Choroid plexus epithelial cell (primary cell): ENCODE measurements at regions not wholly inside any gene's neighbourhood (a gene's known extent, or its start where the extent isn't known, plus 50 kb on each side); places are given as distances from the start of the nearest gene placed in this dataset.

Experiments
- DNase-seq: peaks from one replicate; pipeline ENCODE4 v3.0.0-alpha.2; 2010; ENCODE audit warnings: low read depth
- H3K4me3 ChIP-seq: 2 replicates; pipeline ENCODE4 v1.5.1; 2011; ENCODE audit warnings: low read depth, mild to moderate bottlenecking, control low read depth, low read length, moderate library complexity
- CTCF ChIP-seq: conservative IDR thresholded peaks from 2 replicates; pipeline ENCODE4 v1.5.1; 2011; ENCODE audit warnings: low read depth, mild to moderate bottlenecking, control low read depth, inconsistent platforms, low read length, moderate library complexity

GRCh38 chr9:91073049-91073810, 271.6 kb downstream of the SYK start:
- TF ChIP-seq CTCF, result no peak
- no peak overlapping the region for H3K4me3 ChIP-seq
- DNase-seq, result no peak

GRCh38 chr9:91073811-91074771, 272.5 kb downstream of the SYK start:
- no peak for DNase-seq
- TF ChIP-seq CTCF, result no peak

GRCh38 chr9:91074866-91075265, 273.2 kb downstream of the SYK start:
- TF ChIP-seq CTCF, result no peak
- peak; percentile 80 for DNase-seq
- H3K4me3 ChIP-seq, result no peak overlapping the region

More at GRCh38 chr9:91073811-91074771, 272.5 kb downstream of the SYK start:
- H3K4me3 ChIP-seq, result no peak overlapping the region

DNA sequence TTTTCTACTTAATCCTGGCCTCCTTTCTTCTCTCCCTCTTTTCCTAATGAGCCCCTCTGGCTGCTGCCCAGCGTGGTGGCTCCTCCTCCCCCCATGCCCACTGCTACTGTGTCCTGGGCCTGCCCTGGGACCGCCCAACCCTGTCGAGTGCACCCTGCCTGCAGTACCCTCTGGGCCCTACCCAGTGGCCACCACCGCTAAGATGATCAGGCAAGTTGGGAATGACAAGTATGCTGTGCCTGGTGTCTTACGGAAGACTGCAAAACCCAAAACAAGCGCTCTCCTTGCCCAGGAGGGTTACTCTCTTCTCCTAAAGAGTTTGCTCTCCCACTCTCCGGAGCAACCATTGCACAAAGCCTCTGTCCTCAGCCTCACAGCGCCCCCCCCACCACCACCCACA, 273.7 kb downstream of the SYK start:
- peak; percentile 37 for DNase-seq
- no peak overlapping the region for H3K4me3 ChIP-seq
- no peak for TF ChIP-seq CTCF

GRCh38 chr9:91077624-91078368, 276.2 kb downstream of the SYK start:
- no peak for TF ChIP-seq CTCF
- DNase-seq, result peak; percentile 62

DNA sequence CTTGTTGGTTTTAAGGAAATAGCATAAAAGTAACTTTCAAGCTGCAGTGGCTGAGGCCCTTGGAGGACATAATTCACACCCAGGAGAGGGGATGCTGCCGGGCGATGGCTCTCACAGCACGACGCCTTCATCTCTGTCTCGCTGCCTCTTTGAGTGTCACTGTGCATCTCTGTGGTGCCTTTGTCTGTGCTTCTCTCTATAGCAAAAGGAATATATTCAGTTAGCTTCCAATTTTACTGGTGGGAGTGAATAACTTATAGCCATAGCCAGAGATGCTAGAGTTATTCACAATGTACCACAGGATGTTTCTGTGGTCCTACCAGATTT, 276.7 kb downstream of the SYK start:
- H3K4me3 ChIP-seq, result no peak overlapping the region
- no peak for DNase-seq
- TF ChIP-seq CTCF, result no peak

More at GRCh38 chr9:91077624-91078368, 276.2 kb downstream of the SYK start:
- H3K4me3 ChIP-seq, result no peak overlapping the region
